SK-N-SH (cell line): ENCODE measurements at regions not wholly inside any gene's neighbourhood (a gene's known extent, or its start where the extent isn't known, plus 50 kb on each side); places are given as distances from the start of the nearest gene placed in this dataset.

ENCODE experiments used
- CTCF ChIA-PET: fragments of 300-600, 350-600 bp; formaldehyde crosslinking; extraction: SDS; loops from one replicate; lab custom pipeline; 2021; lab: Yijun Ruan, JAX
- POLR2A ChIA-PET: fragments of 350-600 bp; sonication (Branson Sonifier 250); formaldehyde crosslinking; extraction: SDS; loops from one replicate; lab custom pipeline; 2020; ENCODE audit warnings: antibody characterized with exemption, inconsistent platforms; lab: Yijun Ruan, JAX
- DNase-seq: peaks from one replicate; pipeline ENCODE4 v3.0.0; 2012
- H2AFZ ChIP-seq: fragments of 200-600 bp; sonication (generic); 2 replicates; pipeline ENCODE4 v1.8.1; 2016; ENCODE audit warnings: antibody characterized with exemption, mild to moderate bottlenecking, low read depth
- H3F3A ChIP-seq: fragments of 200-600 bp; sonication (generic); replicated peaks from 2 replicates; pipeline ENCODE3; 2016; ENCODE audit warnings: antibody characterized with exemption, mild to moderate bottlenecking; ENCODE audit not compliant: insufficient read depth
- H3K27ac ChIP-seq, 2 experiments: fragments of 200-500 bp in 1 of 2; fragments of 200-600 bp in 1 of 2; sonication (Bioruptor generic) in 1 of 2; sonication (generic), shearing (Covaris generic) in 1 of 2; 2 replicates each; pipeline versions ENCODE4 v1.5.1 to v1.6.1; 2014 to 2016; ENCODE audit warnings: low read depth in 2 of 2, inconsistent platforms in 1 of 2, low read length in 1 of 2, mild to moderate bottlenecking in 1 of 2, mixed read lengths in 1 of 2
- H3K27me3 ChIP-seq: fragments of 200-600 bp; sonication (generic), shearing (Covaris generic); 2 replicates; pipeline ENCODE4 v1.6.1; 2016; ENCODE audit warnings: mixed run types; ENCODE audit not compliant: insufficient read depth
- H3K36me3 ChIP-seq, 2 experiments: fragments of 200-500 bp in 1 of 2; fragments of 200-600 bp in 1 of 2; sonication (Bioruptor generic) in 1 of 2; sonication (generic) in 1 of 2; replicated peaks in 1 of 2; 2 replicates each; pipeline versions ENCODE3 to v1.5.1; 2014 to 2016; ENCODE audit warnings: low read length in 1 of 2, mild to moderate bottlenecking in 1 of 2; ENCODE audit not compliant: insufficient read depth in 2 of 2, control insufficient read depth in 1 of 2
- H3K4me1 ChIP-seq, 2 experiments: fragments of 200-500 bp in 1 of 2; fragments of 200-600 bp in 1 of 2; sonication (Bioruptor generic) in 1 of 2; sonication (generic), shearing (Covaris generic) in 1 of 2; 2 replicates each; pipeline versions ENCODE4 v1.5.1 to v1.6.1; 2014 to 2016; ENCODE audit warnings: low read depth in 1 of 2, low read length in 1 of 2, mixed run types in 1 of 2; ENCODE audit not compliant: insufficient read depth in 2 of 2, control insufficient read depth in 1 of 2
- H3K4me2 ChIP-seq: fragments of 200-600 bp; sonication (generic), shearing (Covaris generic); 2 replicates; pipeline ENCODE4 v1.6.1; 2017; ENCODE audit warnings: mixed run types
- H3K4me3 ChIP-seq, 2 experiments: fragments of 200-500 bp in 1 of 2; fragments of 200-600 bp in 1 of 2; sonication (Bioruptor generic) in 1 of 2; sonication (generic), shearing (Covaris generic) in 1 of 2; 2 replicates each; pipeline versions ENCODE4 v1.5.1 to v1.8.1; 2014 to 2016; ENCODE audit warnings: low read depth in 2 of 2, inconsistent platforms in 1 of 2, low read length in 1 of 2, mild to moderate bottlenecking in 1 of 2, mixed read lengths in 1 of 2, moderate library complexity in 1 of 2
- H3K79me2 ChIP-seq: fragments of 200-600 bp; sonication (generic); 2 replicates; pipeline ENCODE4 v1.8.1; 2017; ENCODE audit warnings: mild to moderate bottlenecking; ENCODE audit not compliant: insufficient read depth
- H3K9ac ChIP-seq: fragments of 200-600 bp; sonication (generic); 2 replicates; pipeline ENCODE4 v1.6.1; 2017; ENCODE audit warnings: mixed run types
- H3K9me2 ChIP-seq: fragments of 200-600 bp; sonication (generic); 2 replicates; pipeline ENCODE4 v1.6.1; 2017; ENCODE audit warnings: mixed run types
- H3K9me3 ChIP-seq: fragments of 200-600 bp; sonication (generic); 2 replicates; pipeline ENCODE4 v1.6.1; 2017; ENCODE audit warnings: mixed run types, mild to moderate bottlenecking, moderate library complexity
- H4K20me1 ChIP-seq: fragments of 200-600 bp; sonication (generic); 2 replicates; pipeline ENCODE4 v1.6.1; 2017; ENCODE audit warnings: mild to moderate bottlenecking, mixed run types; ENCODE audit not compliant: insufficient read depth
- EP300 ChIP-seq, 2 experiments: IDR thresholded peaks; 2 replicates each; pipeline versions ENCODE4 v1.4.0 to v1.6.1; 2012; ENCODE audit warnings: borderline replicate concordance in 1 of 2, low read depth in 1 of 2, low read length in 1 of 2
- FOXM1 ChIP-seq: IDR thresholded peaks from 2 replicates; pipeline ENCODE4 v1.4.0; 2012; ENCODE audit warnings: low read depth, mild to moderate bottlenecking
- MEF2A ChIP-seq: IDR thresholded peaks from 2 replicates; pipeline ENCODE4 v1.4.0; 2012; ENCODE audit warnings: low read depth, borderline replicate concordance
- MXI1 ChIP-seq: IDR thresholded peaks from 2 replicates; pipeline ENCODE4 v1.6.1; 2012; ENCODE audit warnings: mild to moderate bottlenecking, low read depth, low read length, improper control_type of control experiment
- NFIC ChIP-seq: IDR thresholded peaks from 2 replicates; pipeline ENCODE4 v1.4.0; 2012; ENCODE audit warnings: borderline replicate concordance
- TEAD4 ChIP-seq: IDR thresholded peaks from 2 replicates; pipeline ENCODE4 v1.4.0; 2012; ENCODE audit warnings: mild to moderate bottlenecking, borderline replicate concordance; ENCODE audit not compliant: insufficient read depth
- WGBS: methylation state at CpG from one replicate; pipeline ENCODE4 v1.1.6; 2017; ENCODE audit warnings: low lambda C conversion rate; 5-methylcytosine and 5-hydroxymethylcytosine counted together
- TF ChIP-seq, protein P1 (sequence below): fragments of 200-600 bp; sonication (generic); IDR thresholded peaks from 2 replicates; pipeline ENCODE4 v1.6.1; 2017; ENCODE audit warnings: antibody characterized with exemption, mild to moderate bottlenecking, moderate library complexity
- TF ChIP-seq, protein P2 (sequence below): IDR thresholded peaks from 2 replicates; pipeline ENCODE4 v1.6.1; 2012; ENCODE audit warnings: mild to moderate bottlenecking, low read depth, low read length, moderate library complexity

- ChIA-PET POLR2A (no interaction called here), CTCF (interaction anchor here (1.3 to 3.0 kb wide), 3 partner anchors 10 to 318 kb away, joined by 4 to 13 read pairs (median 8); no protein-coding TSS in a partner anchor)
- no peaks in the 10 kb centered on the region for H3F3A ChIP-seq
- no peak for TF ChIP-seq TEAD4
- 49% methylated on average over 6 of the region's 6 CpGs for WGBS
- H3K9ac ChIP-seq = no peak overlapping the region
- H3K4me2 ChIP-seq = no peak overlapping the region
- H3K79me2 ChIP-seq = no peaks in the 10 kb centered on the region
- H3K36me3 ChIP-seq = no peaks in the 10 kb centered on the region
- peaks cover 0 to 11% of the 10 kb centered on the region in 2 experiments; a peak in 1 of 4 replicates for H3K4me1 ChIP-seq
- no peaks in the 10 kb centered on the region for H3K9me2 ChIP-seq
- no peak overlapping the region for H3K27ac ChIP-seq
- no peaks in the 10 kb centered on the region for H3K9me3 ChIP-seq
- no peak for DNase-seq
- H3K27me3 ChIP-seq = peaks cover 20% of the 10 kb centered on the region; the same call in 1 of the 2 replicates
- H4K20me1 ChIP-seq = no peaks in the 10 kb centered on the region
- H2AFZ ChIP-seq = no peak overlapping the region
- no peak overlapping the region for H3K4me3 ChIP-seq
Measured at GRCh38 chr2:47653036-47653435, 82.3 kb upstream of the KCNK12 start.

GRCh38 chr2:47652061-47652690, 81.4 kb upstream of the KCNK12 start:
- Histone ChIP-seq H4K20me1 (no peaks in the 10 kb centered on the region), H3K27ac (no peak overlapping the region), H3K36me3 (no peaks in the 10 kb centered on the region), H3K9ac (no peak overlapping the region), H3K4me3 (no peak overlapping the region), H3K9me2 (no peaks in the 10 kb centered on the region), H3F3A (no peaks in the 10 kb centered on the region), H3K4me2 (no peak overlapping the region), H2AFZ (no peak overlapping the region), H3K79me2 (no peaks in the 10 kb centered on the region), H3K9me3 (no peaks in the 10 kb centered on the region), H3K4me1 (peaks cover 0 to 11% of the 10 kb centered on the region in 2 experiments; a peak in 1 of 4 replicates), H3K27me3 (peaks cover 20% of the 10 kb centered on the region; the same call in 1 of the 2 replicates)
- ChIA-PET POLR2A (no interaction called here), CTCF (interaction anchor here (1.3 to 3.0 kb wide), 3 partner anchors 9 to 317 kb away, joined by 4 to 13 read pairs (median 8); no protein-coding TSS in a partner anchor)
- TF ChIP-seq MXI1 (no peak), MEF2A (no peak), NFIC (no peak), EP300 (IDR thresholded peaks at IDR 0.05; ENCODE audit: borderline replicate concordance in 1 of 2, low read depth in 1 of 2, low read length in 1 of 2) (no peak), TEAD4 (no peak), FOXM1 (no peak)
- TF ChIP-seq, protein P1, sequence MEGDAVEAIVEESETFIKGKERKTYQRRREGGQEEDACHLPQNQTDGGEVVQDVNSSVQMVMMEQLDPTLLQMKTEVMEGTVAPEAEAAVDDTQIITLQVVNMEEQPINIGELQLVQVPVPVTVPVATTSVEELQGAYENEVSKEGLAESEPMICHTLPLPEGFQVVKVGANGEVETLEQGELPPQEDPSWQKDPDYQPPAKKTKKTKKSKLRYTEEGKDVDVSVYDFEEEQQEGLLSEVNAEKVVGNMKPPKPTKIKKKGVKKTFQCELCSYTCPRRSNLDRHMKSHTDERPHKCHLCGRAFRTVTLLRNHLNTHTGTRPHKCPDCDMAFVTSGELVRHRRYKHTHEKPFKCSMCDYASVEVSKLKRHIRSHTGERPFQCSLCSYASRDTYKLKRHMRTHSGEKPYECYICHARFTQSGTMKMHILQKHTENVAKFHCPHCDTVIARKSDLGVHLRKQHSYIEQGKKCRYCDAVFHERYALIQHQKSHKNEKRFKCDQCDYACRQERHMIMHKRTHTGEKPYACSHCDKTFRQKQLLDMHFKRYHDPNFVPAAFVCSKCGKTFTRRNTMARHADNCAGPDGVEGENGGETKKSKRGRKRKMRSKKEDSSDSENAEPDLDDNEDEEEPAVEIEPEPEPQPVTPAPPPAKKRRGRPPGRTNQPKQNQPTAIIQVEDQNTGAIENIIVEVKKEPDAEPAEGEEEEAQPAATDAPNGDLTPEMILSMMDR = no peak
- TF ChIP-seq, protein P2, sequence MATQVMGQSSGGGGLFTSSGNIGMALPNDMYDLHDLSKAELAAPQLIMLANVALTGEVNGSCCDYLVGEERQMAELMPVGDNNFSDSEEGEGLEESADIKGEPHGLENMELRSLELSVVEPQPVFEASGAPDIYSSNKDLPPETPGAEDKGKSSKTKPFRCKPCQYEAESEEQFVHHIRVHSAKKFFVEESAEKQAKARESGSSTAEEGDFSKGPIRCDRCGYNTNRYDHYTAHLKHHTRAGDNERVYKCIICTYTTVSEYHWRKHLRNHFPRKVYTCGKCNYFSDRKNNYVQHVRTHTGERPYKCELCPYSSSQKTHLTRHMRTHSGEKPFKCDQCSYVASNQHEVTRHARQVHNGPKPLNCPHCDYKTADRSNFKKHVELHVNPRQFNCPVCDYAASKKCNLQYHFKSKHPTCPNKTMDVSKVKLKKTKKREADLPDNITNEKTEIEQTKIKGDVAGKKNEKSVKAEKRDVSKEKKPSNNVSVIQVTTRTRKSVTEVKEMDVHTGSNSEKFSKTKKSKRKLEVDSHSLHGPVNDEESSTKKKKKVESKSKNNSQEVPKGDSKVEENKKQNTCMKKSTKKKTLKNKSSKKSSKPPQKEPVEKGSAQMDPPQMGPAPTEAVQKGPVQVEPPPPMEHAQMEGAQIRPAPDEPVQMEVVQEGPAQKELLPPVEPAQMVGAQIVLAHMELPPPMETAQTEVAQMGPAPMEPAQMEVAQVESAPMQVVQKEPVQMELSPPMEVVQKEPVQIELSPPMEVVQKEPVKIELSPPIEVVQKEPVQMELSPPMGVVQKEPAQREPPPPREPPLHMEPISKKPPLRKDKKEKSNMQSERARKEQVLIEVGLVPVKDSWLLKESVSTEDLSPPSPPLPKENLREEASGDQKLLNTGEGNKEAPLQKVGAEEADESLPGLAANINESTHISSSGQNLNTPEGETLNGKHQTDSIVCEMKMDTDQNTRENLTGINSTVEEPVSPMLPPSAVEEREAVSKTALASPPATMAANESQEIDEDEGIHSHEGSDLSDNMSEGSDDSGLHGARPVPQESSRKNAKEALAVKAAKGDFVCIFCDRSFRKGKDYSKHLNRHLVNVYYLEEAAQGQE = no peak
- 59% methylated on average over 10 of the region's 10 CpGs for WGBS
- no peak for DNase-seq
